Neural cell (in vitro differentiated cells): ENCODE measurements at regions not wholly inside any gene's neighbourhood (a gene's known extent, or its start where the extent isn't known, plus 50 kb on each side); places are given as distances from the start of the nearest gene placed in this dataset.

Experiments
- H2AFZ ChIP-seq: fragments of 200-600, 300-800 bp; sonication (generic), shearing (Covaris generic); 2 replicates; pipeline ENCODE4 v1.6.0; 2014; ENCODE audit warnings: low read depth, mild to moderate bottlenecking, antibody characterized with exemption, low read length, moderate library complexity
- H3F3A ChIP-seq: fragments of 200-600 bp; shearing (Covaris generic); 2 replicates; pipeline ENCODE4 v1.6.1; 2016; ENCODE audit warnings: mild to moderate bottlenecking, moderate library complexity, mixed read lengths, antibody characterized with exemption, low read length; ENCODE audit not compliant: insufficient read depth, poor library complexity, severe bottlenecking
- H3K27ac ChIP-seq: fragments of 200-600, 300-800 bp; sonication (generic), shearing (Covaris generic); 2 replicates; pipeline ENCODE4 v1.5.1; 2014; ENCODE audit warnings: mild to moderate bottlenecking, low read length, moderate library complexity
- H3K27me3 ChIP-seq: fragments of 300-800, 200-600 bp; sonication (generic), shearing (Covaris generic); 2 replicates; pipeline ENCODE4 v1.6.0; 2014; ENCODE audit warnings: mild to moderate bottlenecking, low read depth, low read length, moderate library complexity; ENCODE audit not compliant: insufficient read depth
- H3K36me3 ChIP-seq: fragments of 300-800, 200-600 bp; sonication (generic), shearing (Covaris generic); 2 replicates; pipeline ENCODE4 v1.5.1; 2014; ENCODE audit warnings: mild to moderate bottlenecking, antibody characterized with exemption, low read length, moderate library complexity; ENCODE audit not compliant: insufficient read depth
- H3K4me2 ChIP-seq: fragments of 300-800, 200-600 bp; sonication (generic), shearing (Covaris generic); 2 replicates; pipeline ENCODE4 v1.6.0; 2014; ENCODE audit warnings: mild to moderate bottlenecking, low read length
- H3K4me3 ChIP-seq: fragments of 300-800, 200-600 bp; sonication (generic), shearing (Covaris generic); 2 replicates; pipeline ENCODE4 v1.5.1; 2014; ENCODE audit warnings: mild to moderate bottlenecking, low read length, moderate library complexity
- H3K79me2 ChIP-seq: fragments of 200-600 bp; shearing (Covaris generic); replicated peaks from 2 replicates; pipeline ENCODE4 v1.6.0; 2014; ENCODE audit warnings: mild to moderate bottlenecking, low read length, moderate library complexity; ENCODE audit not compliant: insufficient read depth
- H3K9ac ChIP-seq: fragments of 300-800, 200-600 bp; sonication (generic), shearing (Covaris generic); 2 replicates; pipeline ENCODE4 v1.6.1; 2016; ENCODE audit warnings: mild to moderate bottlenecking, low read length, mixed read lengths
- H3K9me2 ChIP-seq: fragments of 200-600 bp; shearing (Covaris generic); 2 replicates; pipeline ENCODE4 v1.6.1; 2016; ENCODE audit warnings: mild to moderate bottlenecking, low read length, mixed read lengths; ENCODE audit not compliant: insufficient read depth
- H3K9me3 ChIP-seq: fragments of 200-600, 300-800 bp; sonication (generic), shearing (Covaris generic); 2 replicates; pipeline ENCODE4 v1.6.1; 2016; ENCODE audit warnings: mild to moderate bottlenecking, mixed run types, low read length, moderate library complexity, mixed read lengths
- H4K20me1 ChIP-seq: fragments of 200-600 bp; shearing (Covaris generic); 2 replicates; pipeline ENCODE4 v1.6.1; 2016; ENCODE audit warnings: mild to moderate bottlenecking, mixed run types; ENCODE audit not compliant: insufficient read depth
- CTCF ChIP-seq: fragments of 450-650 bp; IDR thresholded peaks from 2 replicates; pipeline ENCODE4 v1.5.1; 2014; ENCODE audit warnings: antibody characterized with exemption, mild to moderate bottlenecking, moderate library complexity; ENCODE audit not compliant: poor library complexity, severe bottlenecking
- EP300 ChIP-seq: fragments of 450-650 bp; conservative IDR thresholded peaks from 2 replicates; pipeline ENCODE4 v1.6.1; 2014; ENCODE audit warnings: antibody characterized with exemption, mild to moderate bottlenecking, moderate library complexity; ENCODE audit not compliant: poor library complexity, severe bottlenecking
- EZH2 ChIP-seq: fragments of 200-600, 300-800 bp; shearing (Covaris generic), sonication (generic); IDR thresholded peaks from 2 replicates; pipeline ENCODE4 v1.6.1; 2014; ENCODE audit warnings: antibody characterized with exemption, low read length, borderline replicate concordance, mild to moderate bottlenecking; ENCODE audit not compliant: insufficient read depth, poor library complexity, severe bottlenecking
- MXI1 ChIP-seq: fragments of 450-650 bp; conservative IDR thresholded peaks from 2 replicates; pipeline ENCODE4 v1.6.1; 2014; ENCODE audit warnings: antibody characterized with exemption, mild to moderate bottlenecking; ENCODE audit not compliant: poor library complexity, severe bottlenecking
- POLR2AphosphoS5 ChIP-seq: IDR thresholded peaks from 2 replicates; pipeline ENCODE4 v1.6.1; 2012
- RAD21 ChIP-seq: fragments of 450-650 bp; conservative IDR thresholded peaks from 2 replicates; pipeline ENCODE4 v1.6.1; 2014; ENCODE audit warnings: antibody characterized with exemption, mild to moderate bottlenecking, moderate library complexity
- REST ChIP-seq: IDR thresholded peaks from 2 replicates; pipeline ENCODE4 v1.6.1; 2012; ENCODE audit warnings: borderline replicate concordance
- SMC3 ChIP-seq: fragments of 450-650 bp; conservative IDR thresholded peaks from 2 replicates; pipeline ENCODE4 v1.6.1; 2014; ENCODE audit warnings: antibody characterized with exemption, mild to moderate bottlenecking, moderate library complexity; ENCODE audit not compliant: poor library complexity
- TAF1 ChIP-seq: IDR thresholded peaks from 2 replicates; pipeline ENCODE4 v1.6.1; 2012; ENCODE audit warnings: low read depth

DNA sequence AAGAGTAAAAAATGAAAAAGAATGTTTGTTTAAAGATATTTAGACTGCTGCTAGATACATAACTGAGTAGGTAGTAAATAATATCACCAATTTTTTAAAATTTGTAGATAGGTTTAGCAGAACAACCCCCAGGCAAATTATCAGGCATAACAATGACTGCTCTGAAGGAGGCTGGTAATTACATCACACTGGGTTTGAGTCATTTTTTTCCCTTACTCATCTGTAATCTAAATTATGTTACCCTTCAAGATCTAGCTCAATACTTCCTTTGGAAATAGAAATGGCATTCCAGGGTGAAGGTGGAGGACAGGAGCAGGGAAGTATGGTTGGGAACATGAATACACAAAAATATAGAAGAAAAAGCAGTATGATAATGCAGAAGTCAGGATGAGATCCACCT, 431.6 kb upstream of the MAOA start:
- Histone ChIP-seq H3K79me2 (no peaks in the 10 kb centered on the region), H3K9ac (no peak overlapping the region), H3K27me3 (no peaks in the 10 kb centered on the region), H2AFZ (no peak overlapping the region), H3K36me3 (no peaks in the 10 kb centered on the region), H3F3A (no peaks in the 10 kb centered on the region), H4K20me1 (no peaks in the 10 kb centered on the region), H3K4me2 (no peak overlapping the region), H3K27ac (no peak overlapping the region), H3K9me2 (no peaks in the 10 kb centered on the region), H3K4me3 (no peak overlapping the region), H3K9me3 (no peaks in the 10 kb centered on the region)
- no peak for TF ChIP-seq SMC3

GRCh38 chrX:43225626-43226328, 430.3 kb upstream of the MAOA start:
- H3K79me2 ChIP-seq: no peaks in the 10 kb centered on the region
- no peaks in the 10 kb centered on the region for H3K27me3 ChIP-seq
- H3K4me2 ChIP-seq: no peak overlapping the region
- no peak overlapping the region for H2AFZ ChIP-seq
- H3K9ac ChIP-seq: no peak overlapping the region
- H4K20me1 ChIP-seq: no peaks in the 10 kb centered on the region
- H3K36me3 ChIP-seq: no peaks in the 10 kb centered on the region
- no peaks in the 10 kb centered on the region for H3F3A ChIP-seq
- H3K9me2 ChIP-seq: no peaks in the 10 kb centered on the region
- no peak for TF ChIP-seq SMC3
- H3K4me3 ChIP-seq: no peak overlapping the region
- no peaks in the 10 kb centered on the region for H3K9me3 ChIP-seq
- no peak overlapping the region for H3K27ac ChIP-seq

GRCh38 chrX:43238461-43238945, 417.6 kb upstream of the MAOA start:
- H3K27ac ChIP-seq: peak overlapping the region; percentile 34
- no peak overlapping the region for H3K4me2 ChIP-seq
- no peaks in the 10 kb centered on the region for H3K9me2 ChIP-seq
- H3K79me2 ChIP-seq: no peaks in the 10 kb centered on the region
- H2AFZ ChIP-seq: no peak overlapping the region
- no peaks in the 10 kb centered on the region for H3K27me3 ChIP-seq
- TF ChIP-seq EP300 (no peak), TAF1 (no peak), RAD21 (no peak)
- no peaks in the 10 kb centered on the region for H3K36me3 ChIP-seq
- no peak overlapping the region for H3K9ac ChIP-seq
- no peaks in the 10 kb centered on the region for H4K20me1 ChIP-seq
- H3F3A ChIP-seq: no peaks in the 10 kb centered on the region
- H3K9me3 ChIP-seq: no peaks in the 10 kb centered on the region
- peak overlapping the region; percentile 39 for H3K4me3 ChIP-seq

DNA sequence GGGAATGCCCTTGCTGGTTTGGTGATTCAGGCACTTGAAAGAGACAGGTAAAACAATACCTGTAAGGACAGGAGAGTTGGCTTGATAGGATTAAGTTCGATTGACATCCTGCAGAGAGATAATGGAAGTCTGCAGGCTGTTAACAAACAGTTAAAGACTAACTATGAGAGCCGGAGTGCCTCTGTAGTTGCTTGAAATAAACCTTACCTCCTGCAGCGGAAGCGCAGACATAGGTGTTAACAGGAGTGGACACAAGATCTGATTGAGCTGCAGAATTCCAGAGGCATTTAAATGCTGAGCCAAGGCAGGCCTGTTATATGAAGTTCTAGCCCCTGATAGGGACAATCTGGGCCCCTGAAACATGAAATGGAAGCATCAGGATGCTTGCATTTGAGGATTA, 416.7 kb upstream of the MAOA start:
- Histone ChIP-seq H3F3A (no peaks in the 10 kb centered on the region), H3K27ac (no peak overlapping the region), H4K20me1 (no peaks in the 10 kb centered on the region), H3K9ac (no peak overlapping the region), H2AFZ (no peak overlapping the region), H3K9me3 (no peaks in the 10 kb centered on the region), H3K27me3 (no peaks in the 10 kb centered on the region), H3K9me2 (no peaks in the 10 kb centered on the region), H3K4me2 (no peak overlapping the region), H3K36me3 (no peaks in the 10 kb centered on the region), H3K79me2 (no peaks in the 10 kb centered on the region), H3K4me3 (no peak overlapping the region)
- TF ChIP-seq EZH2: no peak
- no peak for TF ChIP-seq SMC3
- TF ChIP-seq RAD21: no peak
- no peak for TF ChIP-seq MXI1
- no peak for TF ChIP-seq EP300
- no peak for TF ChIP-seq TAF1
- TF ChIP-seq REST: no peak
- no peak for TF ChIP-seq POLR2AphosphoS5
- no peak for TF ChIP-seq CTCF
